ENCODE measurements at regions not wholly inside any gene's neighbourhood (a gene's known extent, or its start where the extent isn't known, plus 50 kb on each side); places are given as distances from the start of the nearest gene placed in this dataset.
A peak's percentile ranks its signal among the peaks of the same experiment; 100 is the strongest.

DNA sequence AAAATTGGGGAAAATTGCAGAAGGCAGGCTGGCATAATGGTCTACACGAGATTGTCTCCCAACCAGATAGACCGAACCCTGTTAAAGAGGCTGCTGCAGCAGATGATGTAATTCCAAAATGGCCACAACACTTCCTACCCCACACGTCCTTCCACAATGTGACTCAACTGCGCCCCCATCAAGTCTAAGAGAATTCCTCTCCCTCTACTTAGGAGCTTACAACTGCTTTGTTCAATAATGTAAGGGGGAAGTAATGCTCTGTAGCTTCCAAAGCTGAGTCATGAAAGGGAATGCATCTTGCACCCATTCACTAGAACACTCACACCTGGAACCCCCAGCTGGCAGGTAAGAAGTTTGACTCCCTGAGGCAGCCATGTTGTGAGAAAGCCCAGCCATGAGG lies 117.8 kb upstream of the IRS2 start (continued):
- TF ChIP-seq, protein P1, sequence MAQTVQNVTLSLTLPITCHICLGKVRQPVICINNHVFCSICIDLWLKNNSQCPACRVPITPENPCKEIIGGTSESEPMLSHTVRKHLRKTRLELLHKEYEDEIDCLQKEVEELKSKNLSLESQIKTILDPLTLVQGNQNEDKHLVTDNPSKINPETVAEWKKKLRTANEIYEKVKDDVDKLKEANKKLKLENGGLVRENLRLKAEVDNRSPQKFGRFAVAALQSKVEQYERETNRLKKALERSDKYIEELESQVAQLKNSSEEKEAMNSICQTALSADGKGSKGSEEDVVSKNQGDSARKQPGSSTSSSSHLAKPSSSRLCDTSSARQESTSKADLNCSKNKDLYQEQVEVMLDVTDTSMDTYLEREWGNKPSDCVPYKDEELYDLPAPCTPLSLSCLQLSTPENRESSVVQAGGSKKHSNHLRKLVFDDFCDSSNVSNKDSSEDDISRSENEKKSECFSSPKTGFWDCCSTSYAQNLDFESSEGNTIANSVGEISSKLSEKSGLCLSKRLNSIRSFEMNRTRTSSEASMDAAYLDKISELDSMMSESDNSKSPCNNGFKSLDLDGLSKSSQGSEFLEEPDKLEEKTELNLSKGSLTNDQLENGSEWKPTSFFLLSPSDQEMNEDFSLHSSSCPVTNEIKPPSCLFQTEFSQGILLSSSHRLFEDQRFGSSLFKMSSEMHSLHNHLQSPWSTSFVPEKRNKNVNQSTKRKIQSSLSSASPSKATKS (CRISPR knock-in tag; IDR thresholded peaks at IDR 0.05): no peak
- no peak for TF ChIP-seq ZNF253 (CRISPR knock-in tag; conservative IDR thresholded peaks at IDR 0.05)
- TF ChIP-seq HNRNPLL (IDR thresholded peaks at IDR 0.05; ENCODE audit: low read depth, low read length, poor library complexity, severe bottlenecking): no peak
- TF ChIP-seq, protein P2, sequence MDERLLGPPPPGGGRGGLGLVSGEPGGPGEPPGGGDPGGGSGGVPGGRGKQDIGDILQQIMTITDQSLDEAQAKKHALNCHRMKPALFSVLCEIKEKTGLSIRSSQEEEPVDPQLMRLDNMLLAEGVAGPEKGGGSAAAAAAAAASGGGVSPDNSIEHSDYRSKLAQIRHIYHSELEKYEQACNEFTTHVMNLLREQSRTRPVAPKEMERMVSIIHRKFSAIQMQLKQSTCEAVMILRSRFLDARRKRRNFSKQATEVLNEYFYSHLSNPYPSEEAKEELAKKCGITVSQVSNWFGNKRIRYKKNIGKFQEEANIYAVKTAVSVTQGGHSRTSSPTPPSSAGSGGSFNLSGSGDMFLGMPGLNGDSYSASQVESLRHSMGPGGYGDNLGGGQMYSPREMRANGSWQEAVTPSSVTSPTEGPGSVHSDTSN (CRISPR knock-in tag; IDR thresholded peaks at IDR 0.05; ENCODE audit: low read depth): no peak
- TF ChIP-seq, protein P2 (tag; conservative IDR thresholded peaks at IDR 0.05; ENCODE audit: low read depth): no peak
- TF ChIP-seq BRF1 (IDR thresholded peaks at IDR 0.05; ENCODE audit: borderline replicate concordance, extremely low read depth, insufficient read length): no peak
- TF ChIP-seq CEBPB (tag; IDR thresholded peaks at IDR 0.05): peak; percentile 33; the same call in 1 of the 2 replicates
- no peak for TF ChIP-seq GATAD2A (IDR thresholded peaks at IDR 0.05)
- TF ChIP-seq, protein P3, sequence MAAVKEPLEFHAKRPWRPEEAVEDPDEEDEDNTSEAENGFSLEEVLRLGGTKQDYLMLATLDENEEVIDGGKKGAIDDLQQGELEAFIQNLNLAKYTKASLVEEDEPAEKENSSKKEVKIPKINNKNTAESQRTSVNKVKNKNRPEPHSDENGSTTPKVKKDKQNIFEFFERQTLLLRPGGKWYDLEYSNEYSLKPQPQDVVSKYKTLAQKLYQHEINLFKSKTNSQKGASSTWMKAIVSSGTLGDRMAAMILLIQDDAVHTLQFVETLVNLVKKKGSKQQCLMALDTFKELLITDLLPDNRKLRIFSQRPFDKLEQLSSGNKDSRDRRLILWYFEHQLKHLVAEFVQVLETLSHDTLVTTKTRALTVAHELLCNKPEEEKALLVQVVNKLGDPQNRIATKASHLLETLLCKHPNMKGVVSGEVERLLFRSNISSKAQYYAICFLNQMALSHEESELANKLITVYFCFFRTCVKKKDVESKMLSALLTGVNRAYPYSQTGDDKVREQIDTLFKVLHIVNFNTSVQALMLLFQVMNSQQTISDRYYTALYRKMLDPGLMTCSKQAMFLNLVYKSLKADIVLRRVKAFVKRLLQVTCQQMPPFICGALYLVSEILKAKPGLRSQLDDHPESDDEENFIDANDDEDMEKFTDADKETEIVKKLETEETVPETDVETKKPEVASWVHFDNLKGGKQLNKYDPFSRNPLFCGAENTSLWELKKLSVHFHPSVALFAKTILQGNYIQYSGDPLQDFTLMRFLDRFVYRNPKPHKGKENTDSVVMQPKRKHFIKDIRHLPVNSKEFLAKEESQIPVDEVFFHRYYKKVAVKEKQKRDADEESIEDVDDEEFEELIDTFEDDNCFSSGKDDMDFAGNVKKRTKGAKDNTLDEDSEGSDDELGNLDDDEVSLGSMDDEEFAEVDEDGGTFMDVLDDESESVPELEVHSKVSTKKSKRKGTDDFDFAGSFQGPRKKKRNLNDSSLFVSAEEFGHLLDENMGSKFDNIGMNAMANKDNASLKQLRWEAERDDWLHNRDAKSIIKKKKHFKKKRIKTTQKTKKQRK (IDR thresholded peaks at IDR 0.05; ENCODE audit: borderline replicate concordance, low read depth, low read length): no peak
- TF ChIP-seq PURB (CRISPR knock-in tag; IDR thresholded peaks at IDR 0.05; ENCODE audit: low read depth): no peak
- no peak for TF ChIP-seq CEBPG (CRISPR knock-in tag; IDR thresholded peaks at IDR 0.05)
- TF ChIP-seq CEBPG (tag; conservative IDR thresholded peaks at IDR 0.05 in 1 of 2, IDR thresholded peaks at IDR 0.05 in 1 of 2): peak in 1 of 2 experiments; percentile 53; a peak in 1 of 4 replicates
- no peak for TF ChIP-seq GATAD2B (IDR thresholded peaks at IDR 0.05; ENCODE audit: borderline replicate concordance)
- TF ChIP-seq YY1 (IDR thresholded peaks at IDR 0.05; ENCODE audit: borderline replicate concordance in 1 of 3, control insufficient read depth in 1 of 3, extremely low read depth in 1 of 3, insufficient read depth in 3 of 3, insufficient read length in 1 of 3, insufficient replicate concordance in 2 of 3, low read depth in 1 of 3, low read length in 2 of 3): peak in 1 of 3 experiments; percentile 65
- no peak for TF ChIP-seq WHSC1 (IDR thresholded peaks at IDR 0.05; ENCODE audit: low read length)
